ENCODE measurements at regions not wholly inside any gene's neighbourhood (a gene's known extent, or its start where the extent isn't known, plus 50 kb on each side); places are given as distances from the start of the nearest gene placed in this dataset.
"Not testable (repeated sequence)": the region's sequence is repeated elsewhere in the genome, so short reads cannot be mapped to it uniquely, and the experiment has no call there.

- Histone ChIP-seq H3K36me3 (no peaks in the 10 kb centered on the region), H3K27ac (no peak overlapping the region), H3K27me3 (peaks cover 0 to 34% (median 0%) of the 10 kb centered on the region in 4 donors), H3K4me1 (no peaks in the 10 kb centered on the region), H3K4me3 (no peak overlapping the region), H3K9me3 (no peaks in the 10 kb centered on the region)
- DNase-seq: no peak
- 69 to 73% methylated on average over 5 to 6 of the region's 6 CpGs for WGBS, 2 donors
- intact Hi-C loops (cut with DNase I): no loop called here
- TF ChIP-seq POLR2A (IDR thresholded peaks at IDR 0.05) (no peak), CTCF (IDR thresholded peaks at IDR 0.05) (no peak)
Measured at GRCh38 chr17:33701910-33702309, 408.8 kb upstream of the ASIC2 start.

DNA sequence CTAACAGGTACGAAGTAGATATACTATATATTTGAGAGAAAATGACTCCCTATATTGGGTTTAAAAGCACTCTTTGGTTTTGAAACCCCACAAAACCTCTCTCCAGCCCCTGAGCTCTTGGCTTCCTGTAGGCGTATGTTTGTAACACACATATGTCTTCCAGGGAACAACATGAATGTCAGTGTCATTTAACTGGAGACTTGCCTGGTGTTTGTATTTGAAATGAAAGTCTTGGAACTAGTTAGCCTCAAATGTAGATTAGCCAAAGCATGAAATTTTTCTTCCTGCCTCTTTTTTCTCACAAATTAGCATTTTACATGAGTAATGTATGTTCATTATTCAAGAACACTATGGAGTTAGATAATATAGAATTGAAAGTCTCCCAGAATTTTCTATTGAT, 411.8 kb upstream of the ASIC2 start:
- WGBS, 2 donors: 59 to 72% methylated on average over 1 to 2 of the region's 2 CpGs
- intact Hi-C loops (cut with DNase I): no loop called here
- no peaks in the 10 kb centered on the region for H3K9me3 ChIP-seq
- peaks cover 0 to 30% (median 0%) of the 10 kb centered on the region in 4 donors for H3K27me3 ChIP-seq
- DNase-seq: no peak
- no peak overlapping the region for H3K4me3 ChIP-seq
- H3K4me1 ChIP-seq: no peaks in the 10 kb centered on the region
- no peak for TF ChIP-seq POLR2A (IDR thresholded peaks at IDR 0.05)
- TF ChIP-seq CTCF (IDR thresholded peaks at IDR 0.05): no peak
- no peaks in the 10 kb centered on the region for H3K36me3 ChIP-seq
- no peak overlapping the region for H3K27ac ChIP-seq

- no peak overlapping the region for H3K4me3 ChIP-seq
- intact Hi-C loops (cut with DNase I): no loop called here
- H3K9me3 ChIP-seq: no peaks in the 10 kb centered on the region
- 50 to 57% methylated on average over 2 of the region's 2 CpGs for WGBS, 2 donors
- no peak for DNase-seq
- no peak for TF ChIP-seq CTCF (IDR thresholded peaks at IDR 0.05)
- no peak for TF ChIP-seq POLR2A (IDR thresholded peaks at IDR 0.05)
- H3K27ac ChIP-seq: no peak overlapping the region
- no peaks in the 10 kb centered on the region for H3K36me3 ChIP-seq
- H3K27me3 ChIP-seq: peaks cover 0 to 24% (median 0%) of the 10 kb centered on the region in 4 donors
- H3K4me1 ChIP-seq: no peaks in the 10 kb centered on the region
Measured at GRCh38 chr17:33709881-33710280, 416.8 kb upstream of the ASIC2 start.

GRCh38 chr17:33712120-33712519, 419.0 kb upstream of the ASIC2 start:
- TF ChIP-seq CTCF (IDR thresholded peaks at IDR 0.05): no peak
- no peak for TF ChIP-seq POLR2A (IDR thresholded peaks at IDR 0.05)
- Histone ChIP-seq H3K4me1 (no peaks in the 10 kb centered on the region), H3K4me3 (no peak overlapping the region), H3K9me3 (no peaks in the 10 kb centered on the region), H3K27me3 (peaks cover 0 to 25% (median 0%) of the 10 kb centered on the region in 4 donors), H3K27ac (no peak overlapping the region), H3K36me3 (no peaks in the 10 kb centered on the region)
- WGBS, 2 donors: 51 to 61% methylated on average over 2 of the region's 2 CpGs
- intact Hi-C loops (cut with DNase I): no loop called here
- DNase-seq: no peak

GRCh38 chr17:33716957-33717356, 423.9 kb upstream of the ASIC2 start:
- Histone ChIP-seq H3K9me3 (no peaks in the 10 kb centered on the region), H3K4me1 (no peaks in the 10 kb centered on the region), H3K4me3 (no peak overlapping the region), H3K36me3 (no peaks in the 10 kb centered on the region), H3K27me3 (peaks cover 0 to 24% (median 0%) of the 10 kb centered on the region in 4 donors), H3K27ac (no peak overlapping the region)
- 56 to 75% methylated on average over 2 of the region's 2 CpGs for WGBS, 2 donors
- TF ChIP-seq POLR2A (IDR thresholded peaks at IDR 0.05) (no peak), CTCF (IDR thresholded peaks at IDR 0.05) (no peak)
- no peak for DNase-seq
- intact Hi-C loops (cut with DNase I): no loop called here

- intact Hi-C loops (cut with DNase I): not testable (repeated sequence)
- peaks cover 0 to 57% (median 0%) of the 10 kb centered on the region in 4 donors for H3K27me3 ChIP-seq
- 26 to 39% methylated on average over 3 of the region's 3 CpGs for WGBS, 2 donors
Measured at GRCh38 chr17:33723736-33724135, 430.6 kb upstream of the ASIC2 start.

More at GRCh38 chr17:33723736-33724135, 430.6 kb upstream of the ASIC2 start:
- DNase-seq, H3K27ac ChIP-seq, H3K36me3 ChIP-seq, H3K4me3 ChIP-seq, H3K4me1 ChIP-seq, H3K9me3 ChIP-seq: not testable (repeated sequence)

Data from esophagus squamous epithelium (tissue), 5 donors.